OCI-LY7 (cell line): ENCODE measurements at regions not wholly inside any gene's neighbourhood (a gene's known extent, or its start where the extent isn't known, plus 50 kb on each side); places are given as distances from the start of the nearest gene placed in this dataset.

Experiments used
- BruUV-seq: library from RNA; stranded (reverse); fragments of 400-500 nt; replicated peaks from 2 replicates; lab custom pipeline; 2021; lab: Mats Ljungman, UMichigan
- CTCF ChIA-PET: fragments of 300-600 bp; sonication (Branson Sonifier 250); formaldehyde crosslinking; loops from one replicate; lab custom pipeline; 2022; ENCODE audit warnings: antibody characterized with exemption; ENCODE audit not compliant: unreplicated experiment; lab: Charles Lee
- POLR2A ChIA-PET: fragments of 300-600 bp; sonication (Branson Sonifier 250); formaldehyde crosslinking; loops from one replicate; lab custom pipeline; 2022; ENCODE audit warnings: antibody characterized with exemption; lab: Charles Lee
- DNase-seq: peaks from one replicate; pipeline ENCODE4 v3.0.0-alpha.2; 2015; ENCODE audit warnings: low spot score
- H2AFZ ChIP-seq: fragments of 200-600 bp; sonication (generic), shearing (Covaris generic); 2 replicates; pipeline ENCODE4 v1.6.1; 2014; ENCODE audit warnings: mild to moderate bottlenecking, antibody characterized with exemption, low read length, moderate library complexity
- H3K27ac ChIP-seq: fragments of 200-600 bp; sonication (generic); 2 replicates; pipeline ENCODE4 v1.5.1; 2014; ENCODE audit warnings: mixed run types, low read depth, mild to moderate bottlenecking, moderate library complexity, low read length, inconsistent platforms; ENCODE audit not compliant: poor library complexity, severe bottlenecking
- H3K36me3 ChIP-seq: fragments of 200-600 bp; sonication (generic); 2 replicates; pipeline ENCODE4 v1.6.1; 2014; ENCODE audit warnings: mild to moderate bottlenecking, antibody characterized with exemption, low read length, moderate library complexity, mixed read lengths; ENCODE audit not compliant: insufficient read depth
- H3K4me1 ChIP-seq: fragments of 200-600 bp; sonication (generic); 2 replicates; pipeline ENCODE4 v1.5.1; 2014; ENCODE audit warnings: mild to moderate bottlenecking, low read length; ENCODE audit not compliant: insufficient read depth, poor library complexity, severe bottlenecking
- H3K4me2 ChIP-seq: fragments of 200-600 bp; sonication (generic); 2 replicates; pipeline ENCODE4 v1.6.1; 2014; ENCODE audit warnings: mild to moderate bottlenecking, low read length
- H3K4me3 ChIP-seq: fragments of 200-600 bp; sonication (generic); 2 replicates; pipeline ENCODE4 v1.5.1; 2014; ENCODE audit warnings: mild to moderate bottlenecking, low read depth, low read length; ENCODE audit not compliant: poor library complexity, severe bottlenecking
- H3K79me2 ChIP-seq: fragments of 200-600 bp; sonication (generic); 2 replicates; pipeline ENCODE4 v1.6.1; 2016; ENCODE audit warnings: low read depth, mild to moderate bottlenecking, low read length, moderate library complexity, mixed read lengths; ENCODE audit not compliant: insufficient read depth
- H3K9me2 ChIP-seq: fragments of 200-600 bp; sonication (generic); 2 replicates; pipeline ENCODE4 v1.6.1; 2016; ENCODE audit warnings: mild to moderate bottlenecking, low read length, mixed read lengths; ENCODE audit not compliant: insufficient read depth
- H3K9me3 ChIP-seq: fragments of 200-600 bp; sonication (generic); 2 replicates; pipeline ENCODE4 v1.6.1; 2014; ENCODE audit warnings: mild to moderate bottlenecking, mixed run types, low read length, mixed read lengths
- H4K20me1 ChIP-seq: fragments of 200-600 bp; sonication (generic); 2 replicates; pipeline ENCODE4 v1.6.1; 2014; ENCODE audit warnings: mild to moderate bottlenecking, antibody characterized with exemption, low read length, moderate library complexity, mixed read lengths; ENCODE audit not compliant: insufficient read depth
- EZH2phosphoT487 ChIP-seq: fragments of 200-600 bp; sonication (generic); IDR thresholded peaks from 2 replicates; pipeline ENCODE4 v1.6.1; 2018; ENCODE audit warnings: low read depth, borderline replicate concordance, mild to moderate bottlenecking, mixed run types, antibody characterized with exemption, low read length, moderate library complexity, mixed read lengths
- intact Hi-C: fragments of 100-400 bp; cut with micrococcal nuclease; formaldehyde crosslinking; loops from one replicate; pipeline ENCODE4 v1.10.0; 2022; ENCODE audit not compliant: unreplicated experiment
- TF ChIP-seq, protein P1 (sequence below): fragments of 200-600 bp; sonication (generic); conservative IDR thresholded peaks from 2 replicates; pipeline ENCODE4 v1.5.1; 2014; ENCODE audit warnings: mild to moderate bottlenecking, antibody characterized with exemption, low read length, moderate library complexity, mixed read lengths

DNA sequence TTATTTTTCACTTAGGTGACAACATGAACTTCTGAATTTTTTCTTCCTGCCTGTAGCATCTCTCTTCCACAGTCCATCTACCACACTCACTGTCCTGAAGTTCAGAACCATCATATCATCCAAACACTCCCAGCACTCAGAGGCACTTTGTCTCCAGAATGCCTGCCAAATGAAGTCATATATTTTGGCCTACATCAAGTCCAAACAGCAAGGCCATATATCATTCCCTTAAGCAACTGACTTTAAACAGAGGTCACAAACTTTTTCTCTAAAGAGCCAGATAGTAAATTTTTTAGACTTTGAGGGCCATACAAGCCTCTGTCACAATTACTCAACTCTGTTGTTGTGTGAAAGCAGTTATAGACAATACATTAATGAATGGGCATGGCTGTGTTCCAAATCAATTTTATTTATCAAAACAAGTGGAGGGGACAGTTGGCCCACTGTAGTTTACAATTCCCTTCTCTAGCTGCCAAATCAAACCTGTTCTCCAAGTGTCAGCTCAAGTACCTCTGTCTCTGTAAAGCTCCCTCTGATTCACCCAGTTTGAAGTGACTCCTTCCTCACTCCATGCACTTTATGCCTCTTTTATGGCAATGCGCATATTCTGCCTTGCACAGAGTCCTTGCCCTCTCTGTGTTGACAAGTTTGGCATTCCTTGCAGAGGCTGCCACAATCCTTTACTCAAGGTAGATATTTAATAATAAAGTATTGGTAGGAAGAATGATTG lies 305.7 kb downstream of the FZD1 start:
- intact Hi-C loops: no loop called here
- Histone ChIP-seq H3K27ac (no peak overlapping the region), H3K36me3 (no peaks in the 10 kb centered on the region), H3K9me3 (no peaks in the 10 kb centered on the region), H3K9me2 (no peaks in the 10 kb centered on the region), H3K4me2 (no peak overlapping the region), H3K4me1 (no peaks in the 10 kb centered on the region), H3K79me2 (no peaks in the 10 kb centered on the region), H2AFZ (no peak overlapping the region), H4K20me1 (no peaks in the 10 kb centered on the region), H3K4me3 (no peak overlapping the region)
- no peak for DNase-seq
- POLR2A ChIA-PET: no interaction called here
- no TSS peak for BruUV-seq
- CTCF ChIA-PET: no interaction called here
- TF ChIP-seq EZH2phosphoT487: no peak
- TF ChIP-seq, protein P1, sequence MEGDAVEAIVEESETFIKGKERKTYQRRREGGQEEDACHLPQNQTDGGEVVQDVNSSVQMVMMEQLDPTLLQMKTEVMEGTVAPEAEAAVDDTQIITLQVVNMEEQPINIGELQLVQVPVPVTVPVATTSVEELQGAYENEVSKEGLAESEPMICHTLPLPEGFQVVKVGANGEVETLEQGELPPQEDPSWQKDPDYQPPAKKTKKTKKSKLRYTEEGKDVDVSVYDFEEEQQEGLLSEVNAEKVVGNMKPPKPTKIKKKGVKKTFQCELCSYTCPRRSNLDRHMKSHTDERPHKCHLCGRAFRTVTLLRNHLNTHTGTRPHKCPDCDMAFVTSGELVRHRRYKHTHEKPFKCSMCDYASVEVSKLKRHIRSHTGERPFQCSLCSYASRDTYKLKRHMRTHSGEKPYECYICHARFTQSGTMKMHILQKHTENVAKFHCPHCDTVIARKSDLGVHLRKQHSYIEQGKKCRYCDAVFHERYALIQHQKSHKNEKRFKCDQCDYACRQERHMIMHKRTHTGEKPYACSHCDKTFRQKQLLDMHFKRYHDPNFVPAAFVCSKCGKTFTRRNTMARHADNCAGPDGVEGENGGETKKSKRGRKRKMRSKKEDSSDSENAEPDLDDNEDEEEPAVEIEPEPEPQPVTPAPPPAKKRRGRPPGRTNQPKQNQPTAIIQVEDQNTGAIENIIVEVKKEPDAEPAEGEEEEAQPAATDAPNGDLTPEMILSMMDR: no peak

DNA sequence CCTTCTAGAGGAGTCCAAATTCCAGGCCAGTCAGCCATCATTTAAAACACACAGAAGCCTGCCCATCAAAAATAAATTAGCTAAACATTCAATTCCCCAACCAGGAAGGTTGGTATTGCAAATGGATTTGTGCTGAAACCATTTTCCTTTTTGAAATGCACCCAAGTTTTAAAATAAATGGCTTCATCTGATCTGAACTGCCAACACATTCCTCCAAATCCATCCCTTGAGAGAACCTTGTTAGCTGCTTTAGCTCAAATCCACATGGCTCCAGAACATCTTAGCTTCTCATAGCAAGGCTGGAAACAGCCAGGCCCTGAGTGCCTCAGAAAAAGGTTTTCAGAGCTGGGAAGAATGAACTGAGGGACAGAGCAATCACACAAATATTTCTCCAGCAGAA lies 306.3 kb downstream of the FZD1 start:
- no peak overlapping the region for H3K27ac ChIP-seq
- no peaks in the 10 kb centered on the region for H3K9me3 ChIP-seq
- ChIA-PET CTCF (no interaction called here), POLR2A (interaction anchor here (0.6 kb wide), 1 partner anchor 243 kb away, joined by 3 read pairs; no protein-coding TSS in a partner anchor)
- H4K20me1 ChIP-seq: no peaks in the 10 kb centered on the region
- no peaks in the 10 kb centered on the region for H3K79me2 ChIP-seq
- H2AFZ ChIP-seq: no peak overlapping the region
- BruUV-seq: no TSS peak
- H3K4me2 ChIP-seq: no peak overlapping the region
- H3K4me1 ChIP-seq: no peaks in the 10 kb centered on the region
- intact Hi-C loops: no loop called here
- H3K36me3 ChIP-seq: no peaks in the 10 kb centered on the region
- no peak for TF ChIP-seq EZH2phosphoT487
- TF ChIP-seq, protein P1: no peak
- H3K4me3 ChIP-seq: no peak overlapping the region
- H3K9me2 ChIP-seq: no peaks in the 10 kb centered on the region
- DNase-seq: no peak

DNA sequence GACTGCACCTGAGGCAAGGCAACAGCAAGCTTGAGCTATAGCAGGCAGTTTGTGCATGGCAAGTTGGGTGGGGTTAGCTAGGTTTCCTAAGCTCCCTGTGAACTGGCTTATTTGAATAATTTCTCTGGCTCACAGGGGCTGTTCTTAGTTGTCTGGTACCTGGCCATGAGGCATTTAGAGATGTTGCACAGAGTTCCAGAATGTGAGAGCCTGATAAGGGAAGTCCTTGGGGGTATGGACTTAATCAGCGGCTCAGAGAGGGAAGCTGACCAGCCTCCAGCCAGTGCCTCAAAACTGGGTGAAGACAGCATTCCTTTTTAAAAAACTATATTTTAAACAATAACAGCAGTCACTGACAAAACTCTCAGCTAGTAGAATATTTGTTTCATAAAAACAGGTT lies 307.4 kb downstream of the FZD1 start:
- no TSS peak for BruUV-seq
- Histone ChIP-seq H4K20me1 (no peaks in the 10 kb centered on the region), H3K4me1 (no peaks in the 10 kb centered on the region), H3K9me3 (no peaks in the 10 kb centered on the region), H3K36me3 (no peaks in the 10 kb centered on the region), H2AFZ (no peak overlapping the region), H3K9me2 (no peaks in the 10 kb centered on the region), H3K4me2 (no peak overlapping the region), H3K4me3 (no peak overlapping the region), H3K27ac (no peak overlapping the region), H3K79me2 (no peaks in the 10 kb centered on the region)
- ChIA-PET CTCF (no interaction called here), POLR2A (interaction anchor here (0.7 kb wide), 1 partner anchor 257 kb away, joined by 3 read pairs; no protein-coding TSS in a partner anchor)
- intact Hi-C loops: no loop called here
- TF ChIP-seq, protein P1: no peak
- TF ChIP-seq EZH2phosphoT487: no peak
- DNase-seq: no peak
